ENCODE measurements at regions not wholly inside any gene's neighbourhood (a gene's known extent, or its start where the extent isn't known, plus 50 kb on each side); places are given as distances from the start of the nearest gene placed in this dataset.
A peak's percentile ranks its signal among the peaks of the same experiment; 100 is the strongest.

DNA sequence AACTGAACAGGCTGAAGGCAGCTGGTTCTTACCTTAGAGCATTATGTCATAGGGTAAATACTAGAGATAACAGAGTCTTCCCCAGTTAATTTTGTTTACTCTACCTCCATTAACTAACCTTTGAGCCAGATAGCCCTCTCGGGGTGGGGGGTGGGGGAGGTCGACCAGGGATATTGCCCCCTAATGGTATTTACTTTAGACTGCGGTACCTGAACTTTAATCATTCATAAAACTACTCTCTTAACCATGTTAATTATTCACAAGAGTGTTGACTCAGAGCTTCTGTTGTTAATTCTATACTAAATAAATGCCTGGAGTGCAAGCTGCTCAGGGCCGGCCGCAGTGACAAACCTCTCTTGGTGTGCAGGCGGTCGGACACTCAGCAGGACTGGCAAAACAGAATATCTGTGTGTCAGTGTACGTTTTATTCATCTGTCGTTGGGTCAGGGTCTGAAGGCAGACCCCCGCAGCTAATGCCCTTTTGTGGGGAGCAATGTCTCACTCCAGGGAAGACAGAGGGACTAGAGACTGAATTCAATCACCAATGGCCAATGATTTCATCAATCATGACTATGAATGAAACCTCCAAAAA lies 152.4 kb upstream of the COL21A1 start (continued):
- TF ChIP-seq REST (IDR thresholded peaks at IDR 0.05; ENCODE audit: borderline replicate concordance in 1 of 2, low read depth in 1 of 2, low read length in 2 of 2), result peak in 1 of 2 experiments; percentile 83; a peak in 2 of 4 replicates
- peak; percentile 49; the same call in 1 of the 2 replicates for TF ChIP-seq ZNF615 (CRISPR knock-in tag; IDR thresholded peaks at IDR 0.05; ENCODE audit: borderline replicate concordance)
- TF ChIP-seq CTCF (CRISPR knock-in tag; IDR thresholded peaks at IDR 0.05), result no peak
- TF ChIP-seq HMGXB4 (CRISPR knock-in tag; IDR thresholded peaks at IDR 0.05; ENCODE audit: borderline replicate concordance in 1 of 2, low read depth in 1 of 2), result peak; percentile 51 to 80
- TF ChIP-seq ZNF720 (CRISPR knock-in tag; IDR thresholded peaks at IDR 0.05), result 0 out of 2 replicates have a peak, but pooled peaks have one; percentile 57
- TF ChIP-seq ZFAT (CRISPR knock-in tag; conservative IDR thresholded peaks at IDR 0.05), result no peak
- TF ChIP-seq RFXAP (CRISPR knock-in tag; IDR thresholded peaks at IDR 0.05; ENCODE audit: borderline replicate concordance), result 0 out of 2 replicates have a peak, but pooled peaks have one; percentile 47
- 0 out of 2 replicates have a peak, but pooled peaks have one; percentile 41 for TF ChIP-seq YEATS2 (CRISPR knock-in tag; IDR thresholded peaks at IDR 0.05; ENCODE audit: borderline replicate concordance)
- peak; percentile 95 for TF ChIP-seq CREM (IDR thresholded peaks at IDR 0.05)
- no peak for TF ChIP-seq CREM (CRISPR knock-in tag; IDR thresholded peaks at IDR 0.05)
- no peak for TF ChIP-seq NBN (conservative IDR thresholded peaks at IDR 0.05)
- TF ChIP-seq TBP (CRISPR knock-in tag; IDR thresholded peaks at IDR 0.05), result no peak
- TF ChIP-seq JARID2 (CRISPR knock-in tag; IDR thresholded peaks at IDR 0.05; ENCODE audit: insufficient replicate concordance), result peak; percentile 5
- 0 out of 2 replicates have a peak, but pooled peaks have one; percentile 27 for TF ChIP-seq SNAPC4 (CRISPR knock-in tag; IDR thresholded peaks at IDR 0.05)
- peak; percentile 96 for TF ChIP-seq SIX1 (CRISPR knock-in tag; IDR thresholded peaks at IDR 0.05; ENCODE audit: borderline replicate concordance)
- no peak for TF ChIP-seq PAWR (CRISPR knock-in tag; IDR thresholded peaks at IDR 0.05; ENCODE audit: borderline replicate concordance)
- no peak for TF ChIP-seq ZNF143 (CRISPR knock-in tag; IDR thresholded peaks at IDR 0.05)

Data from HepG2 (cell line).